Heart left ventricle (tissue), 16 donors: ENCODE measurements at regions not wholly inside any gene's neighbourhood (a gene's known extent, or its start where the extent isn't known, plus 50 kb on each side); places are given as distances from the start of the nearest gene placed in this dataset.

Source experiments
- ATAC-seq, 4 donors: fragments of 200-7000 bp; cut with Tn5 transposase; one replicate each; pipeline ENCODE4 v1.9.1; 2020 to 2022; ENCODE audit warnings: moderate library complexity in 4 of 4, mild to moderate bottlenecking in 3 of 4, moderate number of reproducible peaks in 1 of 4
- DNase-seq, 5 donors: peaks; one replicate each; pipeline ENCODE4 v3.0.0-alpha.2; 2020
- H3K27ac ChIP-seq, 12 donors: fragments of 200-600 bp; sonication (generic) in 4 of 12; one replicate each; pipeline versions ENCODE4 v1.5.0 to v1.8.0; 2016 to 2022; ENCODE audit warnings: mild to moderate bottlenecking in 2 of 12
- H3K27me3 ChIP-seq, 9 donors: fragments of 200-600 bp; sonication (generic) in 2 of 9; one replicate each; pipeline versions ENCODE4 v1.5.1 to v1.8.0; 2016 to 2022; ENCODE audit warnings: mild to moderate bottlenecking in 3 of 9
- H3K36me3 ChIP-seq, 9 donors: fragments of 200-600 bp; sonication (generic) in 2 of 9; one replicate each; pipeline versions ENCODE4 v1.5.0 to v1.8.0; 2018 to 2022; ENCODE audit warnings: mild to moderate bottlenecking in 2 of 9
- H3K4me1 ChIP-seq, 12 donors: fragments of 200-600 bp; sonication (generic) in 4 of 12; one replicate each; pipeline versions ENCODE4 v1.5.0 to v1.8.0; 2016 to 2022; ENCODE audit warnings: mild to moderate bottlenecking in 3 of 12
- H3K4me3 ChIP-seq, 12 donors: fragments of 200-600 bp; sonication (generic) in 4 of 12; one replicate each; pipeline versions ENCODE4 v1.5.0 to v1.8.0; 2017 to 2022; ENCODE audit warnings: mild to moderate bottlenecking in 9 of 12, moderate library complexity in 4 of 12
- H3K9me3 ChIP-seq, 12 donors: fragments of 200-600 bp; sonication (generic) in 4 of 12; one replicate each; pipeline versions ENCODE4 v1.5.0 to v1.8.0; 2016 to 2022; ENCODE audit warnings: mild to moderate bottlenecking in 1 of 12
- POLR2A ChIP-seq, 2 donors: fragments of 450-650 bp; IDR thresholded peaks; one replicate each; pipeline ENCODE4 v1.6.1; 2017; ENCODE audit warnings: antibody characterized with exemption in 2 of 2, mild to moderate bottlenecking in 2 of 2, moderate library complexity in 2 of 2
- WGBS, 4 donors: extraction: QIAGEN DNeasy Blood & Tissue Kit in 2 of 4; methylation state at CpG; one replicate each; pipeline versions ENCODE4 v1.1.5 to v1.1.7; 2013 to 2018; 5-methylcytosine and 5-hydroxymethylcytosine counted together
- intact Hi-C, 10 donors: fragments of 100-400 bp; cut with DNase I; formaldehyde crosslinking; loops; one replicate each; pipeline versions ENCODE4 v1.11.1 to v1.14.2; 2022
- TF ChIP-seq, protein P1 (sequence below), 12 donors: fragments of 200-600 bp; sonication (generic) in 4 of 12; IDR thresholded peaks; one replicate each; pipeline versions ENCODE4 v1.5.0 to v1.8.0; 2018 to 2022; ENCODE audit warnings: antibody characterized with exemption in 12 of 12, mild to moderate bottlenecking in 5 of 12
- donor health status: ischemic (EF 13 %, LVEDD 7.1; RV severe dilation, severe dysfunction).
- donor health status: healthy with polysubstance abuse.
- donor health status: DM: no; HTN: yes; CAD: no.
- donor health status: DM: no; HTN: no; CAD: no.
- donor health status: ischemic (EF 25% LVEDD 6.9; RV normal size, moderate dysfunction).
- donor health status: ischemic (EF 25% LVEDD 5.7; RV mildly dilated, moderate dysfunction).
- donor health status: healthy.
- donor health status: DM: yes; HTN: yes; CAD: no.
- donor health status: ischemic (EF 35%, LVEDD 5.7; RV mildly dilated, moderate dysfunction).
- donor health status: nonischemic (EF 11% LVEDD 7.7; RV severe dilation, severe dysfunction).
- donor health status: DM: yes; HTN: yes; CAD: no.
- donor health status: PGD.
- donor health status: ischemic (EF 29% LVEDD 5.4; RV normal size, mild dysfunction).
- donor health status: nonischemic (EF 23%, LVEDD 6.1; RV moderate dilation, normal function).

DNA sequence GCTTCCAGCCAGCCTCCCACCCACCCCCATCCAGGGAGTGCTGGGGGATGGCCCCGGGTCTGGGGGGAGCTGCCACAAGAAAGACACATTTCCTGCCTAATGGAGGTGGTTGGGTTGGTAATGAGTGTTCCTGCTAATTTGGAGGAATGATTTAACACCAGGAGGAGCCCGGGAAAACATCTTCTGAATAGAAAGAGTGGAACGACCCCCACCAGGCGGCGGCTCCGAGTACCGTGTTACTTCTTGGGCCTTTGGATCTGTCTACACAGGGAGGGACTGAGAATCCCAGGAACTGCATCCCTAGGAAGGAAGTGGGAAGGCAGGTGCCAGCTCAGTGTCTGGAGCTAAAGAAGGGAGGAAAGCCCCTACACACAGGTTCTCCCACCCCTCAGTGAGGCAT is 64.6 kb downstream of the TSPAN17 start:
- Histone ChIP-seq H3K4me3 (no peak overlapping the region), H3K36me3 (no peaks in the 10 kb centered on the region), H3K27me3 (peaks cover 4 to 64% (median 17%) of the 10 kb centered on the region in 9 donors), H3K27ac (no peak overlapping the region), H3K4me1 (no peaks in the 10 kb centered on the region), H3K9me3 (peaks cover 0 to 11% (median 0%) of the 10 kb centered on the region in 12 donors)
- TF ChIP-seq, protein P1, sequence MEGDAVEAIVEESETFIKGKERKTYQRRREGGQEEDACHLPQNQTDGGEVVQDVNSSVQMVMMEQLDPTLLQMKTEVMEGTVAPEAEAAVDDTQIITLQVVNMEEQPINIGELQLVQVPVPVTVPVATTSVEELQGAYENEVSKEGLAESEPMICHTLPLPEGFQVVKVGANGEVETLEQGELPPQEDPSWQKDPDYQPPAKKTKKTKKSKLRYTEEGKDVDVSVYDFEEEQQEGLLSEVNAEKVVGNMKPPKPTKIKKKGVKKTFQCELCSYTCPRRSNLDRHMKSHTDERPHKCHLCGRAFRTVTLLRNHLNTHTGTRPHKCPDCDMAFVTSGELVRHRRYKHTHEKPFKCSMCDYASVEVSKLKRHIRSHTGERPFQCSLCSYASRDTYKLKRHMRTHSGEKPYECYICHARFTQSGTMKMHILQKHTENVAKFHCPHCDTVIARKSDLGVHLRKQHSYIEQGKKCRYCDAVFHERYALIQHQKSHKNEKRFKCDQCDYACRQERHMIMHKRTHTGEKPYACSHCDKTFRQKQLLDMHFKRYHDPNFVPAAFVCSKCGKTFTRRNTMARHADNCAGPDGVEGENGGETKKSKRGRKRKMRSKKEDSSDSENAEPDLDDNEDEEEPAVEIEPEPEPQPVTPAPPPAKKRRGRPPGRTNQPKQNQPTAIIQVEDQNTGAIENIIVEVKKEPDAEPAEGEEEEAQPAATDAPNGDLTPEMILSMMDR (IDR thresholded peaks at IDR 0.05), result no peak
- no peak for TF ChIP-seq POLR2A (IDR thresholded peaks at IDR 0.05)
- no peak for DNase-seq
- WGBS, 4 donors, result 7 to 28% (median 15%) methylated on average over 6 to 7 of the region's 7 CpGs
- ATAC-seq, result no peak
- intact Hi-C loops, result no loop called here

DNA sequence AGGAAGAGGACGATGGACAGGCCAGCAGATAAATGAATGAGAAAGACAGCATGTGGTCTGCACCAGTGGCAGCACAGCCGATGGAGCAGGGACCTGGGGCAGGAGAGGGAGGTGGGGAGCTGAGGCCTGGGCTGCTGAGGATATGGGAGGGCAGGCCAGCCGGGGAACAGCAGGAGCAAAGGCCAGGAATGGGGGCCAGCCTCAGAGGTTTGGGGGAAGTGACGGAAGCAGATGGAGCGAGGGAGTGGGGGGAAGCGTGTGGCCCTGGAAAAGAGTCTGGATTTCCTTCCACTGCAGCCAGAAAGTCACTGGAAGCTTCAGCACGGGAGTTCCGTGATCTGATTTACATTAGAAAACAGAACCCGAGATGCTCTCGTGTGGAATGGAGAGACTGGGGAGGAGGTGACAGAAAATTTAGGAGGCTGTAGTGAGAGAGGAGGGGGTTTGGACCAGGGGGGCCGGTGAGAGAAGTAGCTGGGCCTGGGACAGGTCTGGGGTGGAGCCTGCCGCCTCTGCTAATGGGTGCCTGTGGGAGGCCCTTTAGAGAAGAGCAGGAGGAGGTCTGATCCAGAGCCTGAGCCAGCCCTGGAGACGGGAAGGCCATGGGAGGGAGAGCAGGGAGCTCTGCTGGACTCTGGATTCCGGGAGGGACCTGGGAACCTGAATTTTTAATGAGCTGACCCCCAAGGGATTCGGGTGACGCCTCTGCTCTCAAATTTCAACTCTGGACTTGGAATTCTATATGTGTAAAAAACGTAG is 65.4 kb downstream of the TSPAN17 start:
- peaks cover 8 to 72% (median 20%) of the 10 kb centered on the region in 9 donors for H3K27me3 ChIP-seq
- no peak overlapping the region for H3K4me3 ChIP-seq
- intact Hi-C loops, result no loop called here
- WGBS, 4 donors, result 25 to 39% (median 30%) methylated on average over 17 of the region's 17 CpGs
- DNase-seq (no peak), ATAC-seq (no peak)
- H3K4me1 ChIP-seq, result no peaks in the 10 kb centered on the region
- TF ChIP-seq POLR2A (IDR thresholded peaks at IDR 0.05), result no peak
- TF ChIP-seq, protein P1 (IDR thresholded peaks at IDR 0.05), result no peak
- H3K9me3 ChIP-seq, result peaks cover 0 to 11% (median 0%) of the 10 kb centered on the region in 12 donors
- H3K36me3 ChIP-seq, result no peaks in the 10 kb centered on the region
- H3K27ac ChIP-seq, result no peak overlapping the region

DNA sequence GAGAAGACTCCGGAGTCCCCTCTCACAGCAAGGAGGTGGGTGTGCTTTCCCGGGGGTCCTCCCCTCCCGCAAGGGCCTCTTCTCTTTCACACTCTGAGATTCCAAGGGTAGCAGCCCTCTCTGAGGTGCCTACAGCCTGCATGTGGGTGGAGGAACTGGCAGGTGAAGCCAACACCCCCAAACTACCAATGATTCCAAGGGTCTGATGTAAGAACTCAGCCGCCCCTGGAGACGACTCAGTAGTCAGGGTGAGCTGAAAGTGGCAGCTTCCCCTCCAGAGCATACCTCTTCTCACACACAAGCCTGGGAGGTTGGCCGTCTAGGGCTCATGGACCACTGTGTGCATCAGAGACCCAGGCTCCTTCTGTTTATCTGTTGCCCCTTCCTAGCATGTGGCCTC is 66.1 kb downstream of the TSPAN17 start:
- no peaks in the 10 kb centered on the region for H3K4me1 ChIP-seq
- peaks cover 0 to 11% (median 0%) of the 10 kb centered on the region in 12 donors for H3K9me3 ChIP-seq
- no peak for DNase-seq
- no peak for TF ChIP-seq POLR2A (IDR thresholded peaks at IDR 0.05)
- TF ChIP-seq, protein P1 (IDR thresholded peaks at IDR 0.05), result no peak
- 79 to 89% (median 84%) methylated on average over 6 of the region's 6 CpGs for WGBS, 4 donors
- H3K27ac ChIP-seq, result no peak overlapping the region
- ATAC-seq, result no peak
- no peaks in the 10 kb centered on the region for H3K36me3 ChIP-seq
- H3K27me3 ChIP-seq, result peaks cover 8 to 72% (median 20%) of the 10 kb centered on the region in 9 donors
- no peak overlapping the region for H3K4me3 ChIP-seq
- intact Hi-C loops, result no loop called here

- Histone ChIP-seq H3K4me3 (no peak overlapping the region), H3K4me1 (no peaks in the 10 kb centered on the region), H3K27ac (no peak overlapping the region), H3K27me3 (peaks cover 8 to 72% (median 20%) of the 10 kb centered on the region in 9 donors), H3K9me3 (peaks cover 0 to 11% (median 0%) of the 10 kb centered on the region in 12 donors), H3K36me3 (no peaks in the 10 kb centered on the region)
- ATAC-seq, result no peak
- no peak for DNase-seq
- WGBS, 4 donors, result 63 to 84% (median 79%) methylated on average over 4 of the region's 4 CpGs
- intact Hi-C loops, result no loop called here
- TF ChIP-seq, protein P1 (IDR thresholded peaks at IDR 0.05), result no peak
- no peak for TF ChIP-seq POLR2A (IDR thresholded peaks at IDR 0.05)
Measured at GRCh38 chr5:176714067-176714466, 66.8 kb downstream of the TSPAN17 start.
